ENCODE measurements at regions not wholly inside any gene's neighbourhood (a gene's known extent, or its start where the extent isn't known, plus 50 kb on each side); places are given as distances from the start of the nearest gene placed in this dataset.

- no peak for TF ChIP-seq CTCF (IDR thresholded peaks at IDR 0.05)
- TF ChIP-seq POLR2A (IDR thresholded peaks at IDR 0.05) = no peak
These were observed 569.7 kb upstream of the TENM4 start for GRCh38 chr11:80010536-80010935.

Data from Peyer's patch (tissue), 4 donors.